HG03378 (cell line): ENCODE measurements at regions not wholly inside any gene's neighbourhood (a gene's known extent, or its start where the extent isn't known, plus 50 kb on each side); places are given as distances from the start of the nearest gene placed in this dataset.
"Not testable (repeated sequence)": the region's sequence is repeated elsewhere in the genome, so short reads cannot be mapped to it uniquely, and the experiment has no call there.

ENCODE experiments used
- ATAC-seq: cut with Tn5 transposase; IDR thresholded peaks from one replicate; pipeline ENCODE4 v1.9.1; 2021; ENCODE audit warnings: mild to moderate bottlenecking, moderate library complexity; ENCODE audit not compliant: unreplicated experiment

GRCh38 chrX:21207080-21207479, 167.1 kb upstream of the CNKSR2 start:
- no peak for ATAC-seq

GRCh38 chrX:21219208-21219607, 155.0 kb upstream of the CNKSR2 start:
- not testable (repeated sequence) for ATAC-seq

- ATAC-seq: no peak
Observed at GRCh38 chrX:21225643-21226042, 148.6 kb upstream of the CNKSR2 start.

- not testable (repeated sequence) for ATAC-seq
Observed at GRCh38 chrX:21228974-21229373, 145.2 kb upstream of the CNKSR2 start.

GRCh38 chrX:21255032-21255618, 119.1 kb upstream of the CNKSR2 start:
- peak; percentile 97 for ATAC-seq

- ATAC-seq: no peak
Observed at GRCh38 chrX:21266949-21267348, 107.3 kb upstream of the CNKSR2 start.

- ATAC-seq: no peak
Observed at GRCh38 chrX:21276736-21277433, 97.3 kb upstream of the CNKSR2 start.

- ATAC-seq: no peak
Observed at GRCh38 chrX:21289232-21289631, 85.0 kb upstream of the CNKSR2 start.

- no peak for ATAC-seq
Observed at GRCh38 chrX:21295246-21295820, 78.9 kb upstream of the CNKSR2 start.

GRCh38 chrX:21305799-21306336, 68.3 kb upstream of the CNKSR2 start:
- no peak for ATAC-seq

- no peak for ATAC-seq
Observed at GRCh38 chrX:21319323-21319722, 54.9 kb upstream of the CNKSR2 start.
